ENCODE measurements at regions not wholly inside any gene's neighbourhood (a gene's known extent, or its start where the extent isn't known, plus 50 kb on each side); places are given as distances from the start of the nearest gene placed in this dataset.

DNA sequence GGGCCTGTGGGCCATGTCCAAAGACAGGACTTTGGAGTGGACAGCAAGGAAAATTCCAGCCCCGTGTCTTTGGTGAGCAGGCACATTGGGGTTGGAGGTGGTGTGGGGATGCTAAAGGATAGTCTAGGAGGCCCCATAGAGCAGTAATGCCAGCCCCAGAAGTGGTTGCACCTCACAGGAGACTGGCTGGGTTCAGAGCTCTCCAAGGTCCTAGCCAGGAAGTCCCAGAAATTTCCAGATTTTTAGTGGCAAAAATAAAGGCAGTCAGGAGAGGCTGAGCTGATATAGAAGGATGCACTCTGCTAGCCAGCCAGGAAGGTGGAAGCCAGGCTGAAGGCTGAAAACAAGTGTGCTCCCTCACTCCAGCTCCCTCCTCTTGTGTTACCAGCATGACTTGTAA is 144.0 kb upstream of the KCND3 start:
- Histone ChIP-seq H3K27ac (ENCODE audit: low read depth in 1 of 2, low read length in 2 of 2) (no peak overlapping the region), H3K27me3 (ENCODE audit: control insufficient read depth in 2 of 2, insufficient read depth in 2 of 2, low read length in 2 of 2) (no peaks in the 10 kb centered on the region), H3K9ac (ENCODE audit: insufficient read depth, low read length, poor library complexity, severe bottlenecking) (no peak overlapping the region), H3K4me2 (replicated peaks; ENCODE audit: extremely low read depth, low read length, poor library complexity, severe bottlenecking) (no peak overlapping the region), H2AFZ (ENCODE audit: insufficient read depth, low read depth, low read length, poor library complexity, severe bottlenecking) (no peak overlapping the region), H4K20me1 (ENCODE audit: insufficient read depth, low read length) (no peaks in the 10 kb centered on the region), H3K79me2 (ENCODE audit: insufficient read depth, low read length) (no peaks in the 10 kb centered on the region), H3K9me3 (replicated peaks in 1 of 2; ENCODE audit: control insufficient read depth in 1 of 2, insufficient read depth in 1 of 2, low read length in 2 of 2) (no peaks in the 10 kb centered on the region), H3K4me3 (replicated peaks in 1 of 3; ENCODE audit: low read depth in 2 of 3, low read length in 3 of 3) (no peak overlapping the region), H3K4me1 (ENCODE audit: control insufficient read depth in 1 of 2, insufficient read depth in 2 of 2, low read length in 2 of 2) (no peaks in the 10 kb centered on the region), H3K36me3 (replicated peaks in 1 of 2; ENCODE audit: control insufficient read depth in 1 of 2, insufficient read depth in 2 of 2, low read length in 2 of 2) (no peaks in the 10 kb centered on the region)
- Mint-ChIP-seq H3K27ac (no peak overlapping the region), H3K36me3 (no peaks in the 10 kb centered on the region), H3K9me3 (peaks cover 0 to 8% (median 3%) of the 10 kb centered on the region in 7 donors), H3K4me3 (no peak overlapping the region), H3K27me3 (ENCODE audit: low read depth in 3 of 3) (peaks cover 0 to 4% (median 1%) of the 10 kb centered on the region in 3 donors), H3K4me1 (no peaks in the 10 kb centered on the region)
- intact Hi-C loops (cut with micrococcal nuclease): no loop called here
- DNase-seq: no peak
- TF ChIP-seq, protein P1, sequence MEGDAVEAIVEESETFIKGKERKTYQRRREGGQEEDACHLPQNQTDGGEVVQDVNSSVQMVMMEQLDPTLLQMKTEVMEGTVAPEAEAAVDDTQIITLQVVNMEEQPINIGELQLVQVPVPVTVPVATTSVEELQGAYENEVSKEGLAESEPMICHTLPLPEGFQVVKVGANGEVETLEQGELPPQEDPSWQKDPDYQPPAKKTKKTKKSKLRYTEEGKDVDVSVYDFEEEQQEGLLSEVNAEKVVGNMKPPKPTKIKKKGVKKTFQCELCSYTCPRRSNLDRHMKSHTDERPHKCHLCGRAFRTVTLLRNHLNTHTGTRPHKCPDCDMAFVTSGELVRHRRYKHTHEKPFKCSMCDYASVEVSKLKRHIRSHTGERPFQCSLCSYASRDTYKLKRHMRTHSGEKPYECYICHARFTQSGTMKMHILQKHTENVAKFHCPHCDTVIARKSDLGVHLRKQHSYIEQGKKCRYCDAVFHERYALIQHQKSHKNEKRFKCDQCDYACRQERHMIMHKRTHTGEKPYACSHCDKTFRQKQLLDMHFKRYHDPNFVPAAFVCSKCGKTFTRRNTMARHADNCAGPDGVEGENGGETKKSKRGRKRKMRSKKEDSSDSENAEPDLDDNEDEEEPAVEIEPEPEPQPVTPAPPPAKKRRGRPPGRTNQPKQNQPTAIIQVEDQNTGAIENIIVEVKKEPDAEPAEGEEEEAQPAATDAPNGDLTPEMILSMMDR (IDR thresholded peaks at IDR 0.05): no peak
- WGBS (ENCODE audit: insufficient coverage): 71% methylated on average over 1 of the region's 1 CpG

DNA sequence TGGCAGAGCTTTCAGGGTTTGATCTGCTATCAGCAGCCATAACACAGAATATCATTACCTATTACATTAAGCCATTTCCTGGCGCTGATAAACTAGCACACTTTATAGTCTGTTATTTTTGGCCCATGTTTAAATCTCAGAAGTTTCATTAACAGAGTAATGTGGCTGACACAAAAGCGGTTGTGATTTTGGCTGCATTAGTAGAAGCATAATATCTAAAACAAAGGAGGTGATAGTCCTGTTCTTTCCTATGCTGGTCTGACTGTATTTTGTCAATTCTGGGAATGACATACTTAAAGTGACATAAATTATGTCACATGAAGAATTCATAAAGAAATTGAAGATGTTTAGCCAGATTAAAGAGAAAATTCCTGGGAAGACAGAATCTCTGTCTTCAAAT is 151.3 kb upstream of the KCND3 start:
- H3K4me3 ChIP-seq (replicated peaks in 1 of 3; ENCODE audit: low read depth in 2 of 3, low read length in 3 of 3): no peak overlapping the region
- Mint-ChIP-seq H3K4me3 (no peak overlapping the region), H3K4me1 (no peaks in the 10 kb centered on the region), H3K36me3 (no peaks in the 10 kb centered on the region), H3K27me3 (ENCODE audit: low read depth in 3 of 3) (peaks cover 0 to 3% (median 3%) of the 10 kb centered on the region in 3 donors), H3K9me3 (peaks cover 0 to 3% (median 0%) of the 10 kb centered on the region in 7 donors), H3K27ac (no peak overlapping the region)
- H3K36me3 ChIP-seq (replicated peaks in 1 of 2; ENCODE audit: control insufficient read depth in 1 of 2, insufficient read depth in 2 of 2, low read length in 2 of 2): no peaks in the 10 kb centered on the region
- no peak overlapping the region for H3K4me2 ChIP-seq (replicated peaks; ENCODE audit: extremely low read depth, low read length, poor library complexity, severe bottlenecking)
- H3K9me3 ChIP-seq (replicated peaks in 1 of 2; ENCODE audit: control insufficient read depth in 1 of 2, insufficient read depth in 1 of 2, low read length in 2 of 2): no peaks in the 10 kb centered on the region
- no peaks in the 10 kb centered on the region for H3K4me1 ChIP-seq (ENCODE audit: control insufficient read depth in 1 of 2, insufficient read depth in 2 of 2, low read length in 2 of 2)
- no peaks in the 10 kb centered on the region for H4K20me1 ChIP-seq (ENCODE audit: insufficient read depth, low read length)
- no peaks in the 10 kb centered on the region for H3K27me3 ChIP-seq (ENCODE audit: control insufficient read depth in 2 of 2, insufficient read depth in 2 of 2, low read length in 2 of 2)
- intact Hi-C loops (cut with micrococcal nuclease): no loop called here
- no peak overlapping the region for H2AFZ ChIP-seq (ENCODE audit: insufficient read depth, low read depth, low read length, poor library complexity, severe bottlenecking)
- H3K9ac ChIP-seq (ENCODE audit: insufficient read depth, low read length, poor library complexity, severe bottlenecking): no peak overlapping the region
- DNase-seq: no peak
- TF ChIP-seq, protein P1 (IDR thresholded peaks at IDR 0.05): no peak
- no CpG with 5 or more reads among the region's 2 CpGs for WGBS (ENCODE audit: insufficient coverage)
- no peaks in the 10 kb centered on the region for H3K79me2 ChIP-seq (ENCODE audit: insufficient read depth, low read length)
- H3K27ac ChIP-seq (ENCODE audit: low read depth in 1 of 2, low read length in 2 of 2): no peak overlapping the region

Data from CD14-positive monocyte (primary cell).